Activated CD4-positive, alpha-beta memory T cell treated with anti-CD3 and anti-CD28 coated beads for 36 hours (primary cell): ENCODE measurements at regions not wholly inside any gene's neighbourhood (a gene's known extent, or its start where the extent isn't known, plus 50 kb on each side); places are given as distances from the start of the nearest gene placed in this dataset.
"Not testable (repeated sequence)": the region's sequence is repeated elsewhere in the genome, so short reads cannot be mapped to it uniquely, and the experiment has no call there.

Experiments
- CTCF ChIA-PET: fragments of 350-600 bp; sonication (Branson Sonifier 250); formaldehyde crosslinking; loops from one replicate; lab custom pipeline; 2021; ENCODE audit warnings: antibody characterized with exemption, inconsistent platforms; lab: Charles Lee
- POLR2A ChIA-PET: fragments of 350-600 bp; sonication (Branson Sonifier 250); formaldehyde crosslinking; loops from one replicate; lab custom pipeline; 2021; ENCODE audit warnings: antibody characterized with exemption; lab: Charles Lee
- DNase-seq: peaks from one replicate; pipeline ENCODE4 v3.0.0-alpha.2; 2020
- H3K27ac Mint-ChIP-seq: one replicate; pipeline ENCODE4 v1.8.0; 2021; ENCODE audit warnings: mixed read lengths
- H3K27me3 Mint-ChIP-seq: one replicate; pipeline ENCODE4 v1.8.0; 2021; ENCODE audit warnings: mixed read lengths
- H3K36me3 Mint-ChIP-seq: one replicate; pipeline ENCODE4 v1.8.0; 2021; ENCODE audit warnings: mixed read lengths
- H3K4me1 Mint-ChIP-seq: one replicate; pipeline ENCODE4 v1.8.0; 2021; ENCODE audit warnings: low read depth, mixed read lengths
- H3K4me3 Mint-ChIP-seq: one replicate; pipeline ENCODE4 v1.8.0; 2021; ENCODE audit warnings: mild to moderate bottlenecking, mixed read lengths
- H3K9me3 Mint-ChIP-seq: one replicate; pipeline ENCODE4 v1.8.0; 2021; ENCODE audit warnings: mixed read lengths
- intact Hi-C: fragments of 100-400 bp; cut with micrococcal nuclease; formaldehyde crosslinking; loops from one replicate; pipeline ENCODE4 v1.15.1; 2023

DNA sequence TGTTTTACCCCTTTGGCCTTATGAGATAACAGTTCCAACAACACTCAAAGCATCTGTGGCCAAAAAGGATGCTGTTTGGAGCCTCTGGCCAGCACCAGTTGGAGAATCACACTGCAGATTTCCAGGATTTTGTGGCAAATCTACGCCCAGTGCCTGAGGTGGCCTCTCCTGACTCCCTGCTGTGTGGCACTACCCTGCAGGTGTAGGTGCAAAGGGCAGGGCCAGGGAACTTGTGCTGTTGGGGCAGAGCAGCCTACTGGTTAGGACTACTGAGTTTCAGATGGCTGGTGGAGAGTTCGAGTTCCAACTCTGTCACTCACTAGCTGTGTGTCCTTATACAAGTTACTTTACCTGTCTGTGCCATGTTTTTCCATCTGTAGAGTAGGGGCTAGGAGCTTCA lies 170.5 kb downstream of the PTPRU start:
- Mint-ChIP-seq H3K36me3 (no peaks in the 10 kb centered on the region), H3K27me3 (peaks cover 26% of the 10 kb centered on the region), H3K27ac (no peak overlapping the region), H3K4me1 (no peaks in the 10 kb centered on the region), H3K4me3 (no peak overlapping the region), H3K9me3 (no peaks in the 10 kb centered on the region)
- intact Hi-C loops: no loop called here
- DNase-seq: no peak
- CTCF ChIA-PET: no interaction called here
- POLR2A ChIA-PET: no interaction called here

DNA sequence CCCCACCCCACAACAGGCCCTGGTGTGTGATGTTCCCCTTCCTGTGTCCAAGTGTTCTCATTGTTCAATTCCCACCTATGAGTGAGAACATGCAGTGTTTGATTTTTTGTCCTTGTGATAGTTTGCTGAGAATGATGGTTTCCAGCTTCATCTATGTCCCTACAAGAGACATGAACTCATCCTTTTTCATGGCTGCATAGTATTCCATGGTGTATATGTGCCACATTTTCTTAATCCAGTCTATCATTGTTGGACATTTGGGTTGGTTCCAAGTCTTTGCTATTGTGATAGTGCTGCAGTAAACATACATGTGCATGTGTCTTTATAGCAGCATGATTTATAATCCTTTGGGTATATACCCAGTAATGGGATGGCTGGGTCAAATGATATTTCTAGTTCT lies 163.9 kb downstream of the PTPRU start:
- peaks cover 14% of the 10 kb centered on the region for H3K27me3 Mint-ChIP-seq
- H3K36me3 Mint-ChIP-seq, intact Hi-C loops, H3K4me3 Mint-ChIP-seq, DNase-seq, H3K4me1 Mint-ChIP-seq, POLR2A ChIA-PET, CTCF ChIA-PET, H3K27ac Mint-ChIP-seq: not testable (repeated sequence)
- H3K9me3 Mint-ChIP-seq: peaks cover 11% of the 10 kb centered on the region

GRCh38 chr1:29399465-29399864 lies 163.1 kb downstream of the PTPRU start:
- Mint-ChIP-seq H3K36me3 (no peaks in the 10 kb centered on the region), H3K9me3 (peaks cover 11% of the 10 kb centered on the region), H3K27ac (no peak overlapping the region), H3K4me1 (no peaks in the 10 kb centered on the region), H3K27me3 (peaks cover 10% of the 10 kb centered on the region), H3K4me3 (no peak overlapping the region)
- intact Hi-C loops: no loop called here
- ChIA-PET POLR2A (no interaction called here), CTCF (no interaction called here)
- no peak for DNase-seq

- DNase-seq: no peak
- H3K9me3 Mint-ChIP-seq: peaks cover 11% of the 10 kb centered on the region
- H3K36me3 Mint-ChIP-seq: no peaks in the 10 kb centered on the region
- no peak overlapping the region for H3K27ac Mint-ChIP-seq
- ChIA-PET POLR2A (no interaction called here), CTCF (no interaction called here)
- intact Hi-C loops: no loop called here
- no peaks in the 10 kb centered on the region for H3K4me1 Mint-ChIP-seq
- H3K27me3 Mint-ChIP-seq: peaks cover 6% of the 10 kb centered on the region
- no peak overlapping the region for H3K4me3 Mint-ChIP-seq
Measured at GRCh38 chr1:29398431-29398830, 162.1 kb downstream of the PTPRU start.

- intact Hi-C loops: no loop called here
- no peak overlapping the region for H3K27ac Mint-ChIP-seq
- peaks cover 4% of the 10 kb centered on the region for H3K27me3 Mint-ChIP-seq
- H3K36me3 Mint-ChIP-seq: no peaks in the 10 kb centered on the region
- DNase-seq: no peak
- POLR2A ChIA-PET: no interaction called here
- H3K4me3 Mint-ChIP-seq: no peak overlapping the region
- H3K4me1 Mint-ChIP-seq: no peaks in the 10 kb centered on the region
- H3K9me3 Mint-ChIP-seq: peaks cover 11% of the 10 kb centered on the region
- CTCF ChIA-PET: no interaction called here
Measured at GRCh38 chr1:29397981-29398380, 161.7 kb downstream of the PTPRU start.

GRCh38 chr1:29397256-29397590 lies 160.9 kb downstream of the PTPRU start:
- intact Hi-C loops: no loop called here
- no peak for DNase-seq
- peaks cover 11% of the 10 kb centered on the region for H3K9me3 Mint-ChIP-seq
- no peak overlapping the region for H3K27ac Mint-ChIP-seq
- no peaks in the 10 kb centered on the region for H3K36me3 Mint-ChIP-seq
- ChIA-PET CTCF (no interaction called here), POLR2A (no interaction called here)
- no peaks in the 10 kb centered on the region for H3K4me1 Mint-ChIP-seq
- H3K4me3 Mint-ChIP-seq: no peak overlapping the region
- H3K27me3 Mint-ChIP-seq: peaks cover 4% of the 10 kb centered on the region

- CTCF ChIA-PET: no interaction called here
- no peaks in the 10 kb centered on the region for H3K36me3 Mint-ChIP-seq
- H3K27ac Mint-ChIP-seq: no peak overlapping the region
- DNase-seq: no peak
- no peak overlapping the region for H3K4me3 Mint-ChIP-seq
- intact Hi-C loops: no loop called here
- peaks cover 11% of the 10 kb centered on the region for H3K9me3 Mint-ChIP-seq
- no peaks in the 10 kb centered on the region for H3K4me1 Mint-ChIP-seq
- H3K27me3 Mint-ChIP-seq: peaks cover 6% of the 10 kb centered on the region
- POLR2A ChIA-PET: no interaction called here
Measured at GRCh38 chr1:29396438-29397255, 160.3 kb downstream of the PTPRU start.

GRCh38 chr1:29395736-29396437 lies 159.6 kb downstream of the PTPRU start:
- Mint-ChIP-seq H3K27ac (no peak overlapping the region), H3K4me1 (no peaks in the 10 kb centered on the region), H3K36me3 (no peaks in the 10 kb centered on the region), H3K9me3 (peaks cover 9% of the 10 kb centered on the region), H3K4me3 (no peak overlapping the region), H3K27me3 (peaks cover 9% of the 10 kb centered on the region)
- CTCF ChIA-PET: interaction anchor here (0.5 kb wide), 1 partner anchor 303 kb away, joined by 3 read pairs; no protein-coding TSS in a partner anchor
- no peak for DNase-seq
- intact Hi-C loops: no loop called here
- POLR2A ChIA-PET: no interaction called here

GRCh38 chr1:29394521-29395225 lies 158.4 kb downstream of the PTPRU start:
- ChIA-PET CTCF (no interaction called here), POLR2A (no interaction called here)
- Mint-ChIP-seq H3K27me3 (peaks cover 16% of the 10 kb centered on the region), H3K4me3 (no peak overlapping the region), H3K9me3 (peaks cover 7% of the 10 kb centered on the region), H3K36me3 (no peaks in the 10 kb centered on the region), H3K4me1 (no peaks in the 10 kb centered on the region), H3K27ac (no peak overlapping the region)
- DNase-seq: no peak
- intact Hi-C loops: no loop called here

DNA sequence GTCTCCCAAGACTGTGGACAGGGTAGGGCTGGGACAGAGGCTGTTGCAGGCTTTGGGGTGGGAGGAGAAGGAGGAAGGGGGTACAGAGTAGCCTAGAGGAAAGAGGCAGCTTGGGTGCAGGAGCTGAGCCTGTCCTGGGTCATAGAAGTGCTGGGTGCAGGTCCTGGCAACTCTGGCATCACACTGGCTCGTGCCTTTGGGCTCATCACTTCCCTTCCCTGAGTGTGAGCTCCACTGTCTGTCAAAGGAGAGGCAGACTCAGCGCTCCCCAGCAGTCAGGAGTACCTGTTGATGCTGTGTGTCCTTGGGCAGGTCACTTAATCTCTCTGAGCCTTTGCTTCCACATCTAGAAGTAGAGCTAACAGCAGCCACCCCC lies 157.1 kb downstream of the PTPRU start:
- Mint-ChIP-seq H3K36me3 (no peaks in the 10 kb centered on the region), H3K9me3 (no peaks in the 10 kb centered on the region), H3K27me3 (peaks cover 16% of the 10 kb centered on the region), H3K4me3 (no peak overlapping the region), H3K27ac (no peak overlapping the region), H3K4me1 (no peaks in the 10 kb centered on the region)
- ChIA-PET CTCF (no interaction called here), POLR2A (no interaction called here)
- no peak for DNase-seq
- intact Hi-C loops: no loop called here

DNA sequence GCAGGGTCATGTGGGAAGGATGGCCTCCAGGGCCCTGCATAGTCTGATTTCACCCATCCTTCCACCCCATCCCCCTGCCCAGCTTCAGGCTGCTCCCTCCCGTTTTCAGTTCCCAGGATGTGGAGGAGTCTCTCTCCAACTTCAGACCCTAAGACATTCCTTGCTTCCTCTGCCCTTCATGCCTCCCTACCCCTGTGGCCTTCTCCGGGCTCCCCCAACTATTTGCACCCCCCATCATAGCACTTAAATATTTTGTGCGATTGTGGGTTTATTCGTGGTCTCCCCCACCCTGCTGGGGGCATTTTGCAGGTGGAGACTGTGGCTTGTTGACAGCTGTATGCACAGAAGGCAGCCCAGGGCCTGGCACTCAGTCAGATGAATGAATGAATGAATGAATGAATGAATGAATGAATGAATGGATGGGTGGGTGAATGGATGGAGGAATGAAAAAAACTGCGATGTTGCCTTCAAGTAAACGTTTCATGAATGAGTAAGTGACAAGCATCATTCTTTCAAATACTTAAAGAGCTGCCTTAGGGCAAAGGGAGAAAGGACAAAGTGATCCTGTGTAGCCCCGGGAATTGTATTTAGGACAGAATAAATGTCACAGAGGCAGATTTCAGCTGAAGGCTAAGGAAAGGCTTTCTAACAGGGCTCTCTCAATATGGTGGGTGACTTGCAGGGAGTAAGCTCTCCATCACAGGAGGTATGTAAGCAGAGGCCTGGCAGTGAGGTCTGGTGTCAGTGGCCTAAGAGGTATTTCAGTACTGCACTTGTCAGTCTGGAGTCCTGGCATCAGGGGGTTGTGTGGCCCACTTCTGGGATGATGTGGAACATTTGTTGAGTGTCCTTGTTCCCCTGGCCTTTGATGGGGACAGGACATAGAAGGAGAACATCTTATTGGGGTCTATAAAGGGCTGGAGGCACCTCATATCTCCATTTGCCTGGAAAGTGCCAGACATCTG lies 156.4 kb downstream of the PTPRU start:
- H3K36me3 Mint-ChIP-seq: no peaks in the 10 kb centered on the region
- intact Hi-C loops: no loop called here
- no peak for DNase-seq
- peaks cover 20% of the 10 kb centered on the region for H3K27me3 Mint-ChIP-seq
- ChIA-PET POLR2A (no interaction called here), CTCF (interaction anchor here (1.1 kb wide), 1 partner anchor 12 kb away, joined by 4 read pairs; no protein-coding TSS in a partner anchor)
- H3K4me3 Mint-ChIP-seq: no peak overlapping the region
- no peaks in the 10 kb centered on the region for H3K4me1 Mint-ChIP-seq
- no peak overlapping the region for H3K27ac Mint-ChIP-seq
- H3K9me3 Mint-ChIP-seq: no peaks in the 10 kb centered on the region
